SW480 (cell line): ENCODE measurements at regions not wholly inside any gene's neighbourhood (a gene's known extent, or its start where the extent isn't known, plus 50 kb on each side); places are given as distances from the start of the nearest gene placed in this dataset.
"Not testable (repeated sequence)": the region's sequence is repeated elsewhere in the genome, so short reads cannot be mapped to it uniquely, and the experiment has no call there.

Experiments
- DNase-seq: peaks from one replicate; pipeline ENCODE4 v3.0.0-alpha.2; 2016; ENCODE audit warnings: low spot score

DNA sequence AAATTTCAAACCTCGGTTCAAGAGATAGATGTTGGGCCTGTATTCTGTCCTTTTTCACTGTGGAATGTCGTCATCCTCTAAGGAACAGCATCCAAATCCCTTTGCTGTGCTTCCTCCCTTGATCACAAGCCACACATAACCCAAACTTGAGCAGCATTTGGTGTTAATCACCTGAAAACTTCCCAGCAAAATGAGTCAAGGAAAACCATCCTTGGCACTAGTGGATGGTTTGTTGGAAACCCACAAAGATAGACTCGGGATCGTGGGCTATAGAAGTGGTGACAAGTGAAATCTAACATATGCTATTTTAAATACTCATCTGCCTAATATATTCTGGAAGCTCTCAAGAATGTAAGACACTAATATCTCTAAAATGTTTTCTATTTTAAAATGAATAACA is 459.1 kb downstream of the SETD4 start:
- no peak for DNase-seq

DNA sequence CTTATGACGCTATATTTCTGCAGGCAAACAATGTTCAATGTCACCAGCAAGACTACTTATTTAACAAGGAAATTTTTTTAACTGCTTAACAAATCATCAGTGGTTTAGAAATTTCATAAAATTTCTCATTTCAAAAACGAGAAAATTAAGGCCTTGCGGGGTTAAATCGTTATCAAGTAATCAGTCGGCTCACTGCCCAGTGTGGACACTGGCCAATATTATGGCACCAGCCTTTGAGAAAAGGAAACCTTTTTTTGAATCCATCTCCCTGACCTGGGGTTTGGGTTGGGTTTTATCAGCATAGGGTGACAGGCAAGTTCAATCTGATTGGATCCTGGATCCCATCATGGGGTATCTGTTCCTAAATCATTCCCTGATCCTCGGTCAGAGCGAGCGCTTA is 461.2 kb downstream of the SETD4 start:
- DNase-seq, result no peak

DNA sequence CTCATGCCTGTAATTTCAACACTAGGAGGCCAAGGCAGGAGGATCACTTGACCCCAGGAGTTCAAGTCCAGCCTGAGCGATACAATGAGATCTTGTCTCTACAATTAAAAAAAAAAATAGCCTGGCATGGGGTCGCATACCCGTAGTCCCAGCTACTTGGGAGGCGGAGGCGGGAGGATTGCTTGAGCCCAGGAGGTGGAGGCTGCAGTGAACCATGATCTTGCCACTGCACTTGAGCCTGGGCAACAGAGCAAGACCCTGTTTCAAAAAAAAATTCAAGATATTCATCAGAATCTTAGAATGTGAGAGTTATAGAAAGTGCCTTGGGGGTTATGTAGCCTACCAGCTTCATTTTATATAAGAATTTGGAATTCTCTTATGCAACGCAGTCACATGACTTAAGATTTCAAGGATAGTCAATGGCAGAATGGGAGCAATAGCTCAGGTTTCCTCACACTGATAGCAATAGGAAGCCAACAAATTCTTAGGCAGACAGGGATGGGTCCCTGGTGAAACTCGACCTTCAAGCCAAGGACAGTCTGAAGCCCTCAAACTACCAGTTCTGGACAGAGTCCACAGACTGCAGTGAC is 462.5 kb downstream of the SETD4 start:
- DNase-seq, result no peak

DNA sequence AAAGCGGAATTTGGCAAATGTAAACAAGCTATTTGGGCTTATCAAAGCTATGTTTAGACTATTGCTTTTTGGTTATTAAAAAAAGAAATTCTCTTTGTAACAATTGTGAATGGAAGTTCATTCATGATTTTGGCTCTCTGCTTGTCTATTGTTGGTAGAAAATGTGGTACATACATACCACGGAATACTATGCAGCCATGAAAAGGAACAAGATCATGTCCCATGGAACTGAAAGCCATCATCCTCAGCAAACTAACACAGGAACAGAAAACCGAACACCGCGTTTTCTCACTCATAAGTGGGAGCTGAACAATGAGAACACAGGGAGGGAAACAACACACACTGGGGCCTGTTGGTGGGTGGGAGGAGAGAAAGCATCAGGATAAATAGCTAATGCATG is 465.4 kb downstream of the SETD4 start:
- no peak for DNase-seq

DNA sequence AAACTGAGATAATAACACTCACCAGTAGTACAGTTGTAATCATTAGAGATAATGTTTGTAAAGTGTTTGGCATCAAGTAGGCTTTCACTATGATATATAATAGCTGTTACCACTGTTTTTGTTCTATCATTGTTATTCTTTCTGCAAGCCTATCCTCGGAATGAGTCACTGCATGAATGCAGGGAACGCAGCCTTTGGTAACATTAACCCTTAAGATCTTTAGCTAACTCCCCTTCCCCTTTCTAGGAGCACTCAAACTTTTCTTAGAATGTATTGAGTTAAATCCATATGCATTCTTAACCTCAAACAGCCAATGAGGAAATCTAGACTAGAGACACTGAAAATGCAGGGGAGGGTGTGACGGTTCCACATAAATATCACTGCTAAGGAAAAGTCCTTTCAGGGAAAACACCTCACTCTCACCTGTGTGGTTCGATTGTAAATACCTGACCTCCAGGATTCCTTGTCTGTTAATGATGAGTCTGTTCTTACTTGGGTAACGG is 467.3 kb downstream of the SETD4 start:
- no peak for DNase-seq

DNA sequence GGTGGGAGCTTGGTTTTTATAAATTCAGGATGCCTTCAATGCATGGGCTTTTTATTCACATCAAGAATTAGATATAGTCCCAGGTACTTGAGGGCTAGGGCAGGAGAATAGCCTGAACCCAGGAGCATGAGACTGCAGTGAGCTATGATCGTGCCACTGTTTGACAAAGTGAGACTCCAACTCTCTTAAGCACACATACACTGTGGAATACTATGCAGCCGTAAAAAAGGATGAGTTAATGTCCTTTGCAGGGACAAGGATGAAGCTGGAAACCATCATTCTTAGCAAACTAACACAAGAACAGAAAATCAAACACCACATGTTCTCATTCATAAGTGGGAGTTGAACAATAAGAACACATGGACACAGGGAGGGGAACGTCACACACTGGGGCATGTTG is 470.0 kb downstream of the SETD4 start:
- not testable (repeated sequence) for DNase-seq

DNA sequence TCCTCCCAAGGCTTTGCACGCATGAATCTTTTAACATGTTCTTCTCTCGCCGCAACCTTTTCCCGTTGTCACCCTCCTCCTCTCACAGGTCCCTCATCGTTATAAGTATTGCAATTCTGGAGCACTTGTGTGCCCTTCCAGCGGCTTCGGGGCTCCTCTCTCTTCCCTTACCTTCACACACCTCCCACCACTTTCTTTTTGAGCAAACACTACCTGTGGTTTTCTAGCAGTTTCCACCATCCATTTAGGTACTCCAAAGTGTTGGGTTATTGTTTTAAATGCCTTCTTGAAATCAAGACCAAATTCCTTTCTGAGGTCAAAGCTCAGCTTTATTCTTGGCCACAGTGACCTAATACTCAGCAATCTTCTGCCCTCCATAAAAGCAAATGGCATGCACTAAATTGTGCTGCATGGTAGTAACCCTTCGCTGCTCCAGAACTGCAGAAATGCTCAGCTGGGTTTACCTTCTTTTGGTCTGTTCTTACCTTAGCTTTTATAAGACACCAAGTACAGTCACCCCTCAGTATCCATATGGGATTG is 472.4 kb downstream of the SETD4 start:
- DNase-seq, result no peak

DNA sequence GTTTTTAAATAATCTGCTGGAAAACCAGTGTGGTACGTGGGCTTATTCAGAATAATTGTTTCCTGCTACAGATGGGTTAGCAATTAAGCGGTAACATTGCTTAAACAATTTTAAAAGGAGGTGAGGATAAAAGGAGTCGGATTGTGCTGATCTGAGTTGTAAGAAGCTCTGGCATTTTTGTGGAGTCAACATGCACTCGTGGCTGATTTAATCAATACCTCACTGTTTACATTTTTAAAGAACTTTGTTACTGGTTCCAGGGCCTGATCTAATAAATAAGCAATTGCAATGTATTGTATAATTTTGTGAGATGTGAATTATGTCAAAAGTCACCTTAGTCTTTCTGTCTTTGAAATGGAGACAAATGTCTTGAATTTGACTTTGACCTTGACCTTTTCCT is 474.0 kb downstream of the SETD4 start:
- DNase-seq, result no peak

DNA sequence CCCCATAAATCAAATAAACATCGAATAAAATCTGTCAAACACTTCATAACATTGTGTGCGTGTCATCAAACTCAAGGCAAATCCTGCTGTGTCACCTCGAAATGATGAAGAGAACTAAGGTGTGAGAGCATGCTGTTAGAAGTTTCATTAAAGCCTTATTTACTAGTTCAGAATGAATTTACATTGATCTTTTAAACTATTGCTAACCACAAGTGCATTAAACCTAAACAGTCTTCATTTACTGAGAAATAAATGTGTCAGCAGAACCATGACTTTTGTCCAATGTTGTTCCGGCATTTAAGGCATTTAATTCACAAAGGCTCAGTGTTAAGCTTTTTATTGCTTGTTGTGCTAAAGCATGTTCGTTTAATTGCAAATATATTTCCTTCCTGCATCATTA is 474.4 kb downstream of the SETD4 start:
- no peak for DNase-seq

DNA sequence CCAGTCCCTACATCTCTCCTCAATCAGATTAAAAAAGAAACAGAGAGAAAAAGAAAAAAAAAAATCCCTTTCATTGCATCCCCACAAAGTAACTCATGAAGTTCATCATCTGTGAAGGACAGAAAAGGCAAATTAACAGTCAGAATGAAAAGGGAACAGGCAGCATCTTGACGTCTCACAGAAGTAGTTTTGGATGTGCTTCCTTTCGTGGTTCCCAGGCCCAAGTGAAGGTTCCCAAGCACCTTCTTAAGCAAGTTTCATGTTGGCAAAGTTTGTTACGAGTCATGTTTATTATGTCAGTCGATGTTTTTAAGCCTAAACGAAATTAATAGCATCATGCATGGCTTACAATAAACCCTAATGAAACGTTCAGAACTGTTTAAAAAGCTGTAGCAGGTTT is 475.2 kb downstream of the SETD4 start:
- DNase-seq, result no peak

DNA sequence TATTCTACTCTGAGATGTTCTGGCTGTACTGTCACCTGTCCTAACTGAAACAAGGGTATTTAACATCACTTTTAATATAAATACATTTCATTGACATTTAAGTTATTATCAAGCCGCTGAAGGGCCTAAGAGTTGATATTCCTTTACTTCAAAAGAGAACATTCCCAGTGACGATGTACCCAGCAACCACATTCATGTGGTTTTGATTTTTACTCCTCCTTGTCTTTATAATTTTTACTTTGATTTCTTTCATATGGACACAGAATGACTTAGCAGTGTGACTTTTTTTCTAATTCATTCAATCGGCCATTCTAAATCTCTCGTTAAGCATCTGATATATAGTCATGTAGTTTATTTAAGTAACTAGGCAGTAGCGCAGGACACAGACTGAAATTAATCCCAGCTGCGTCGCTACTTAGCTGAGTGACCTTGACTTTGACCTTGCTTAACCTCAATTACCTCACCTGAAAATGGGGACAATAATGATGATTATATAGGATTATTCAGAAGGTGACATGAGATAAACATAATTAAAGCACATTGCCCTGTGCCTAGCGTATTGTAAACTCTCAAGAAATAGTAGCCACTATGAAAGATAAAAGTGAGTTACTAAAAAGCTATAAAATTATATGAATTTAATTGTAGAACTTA is 476.6 kb downstream of the SETD4 start:
- no peak for DNase-seq

DNA sequence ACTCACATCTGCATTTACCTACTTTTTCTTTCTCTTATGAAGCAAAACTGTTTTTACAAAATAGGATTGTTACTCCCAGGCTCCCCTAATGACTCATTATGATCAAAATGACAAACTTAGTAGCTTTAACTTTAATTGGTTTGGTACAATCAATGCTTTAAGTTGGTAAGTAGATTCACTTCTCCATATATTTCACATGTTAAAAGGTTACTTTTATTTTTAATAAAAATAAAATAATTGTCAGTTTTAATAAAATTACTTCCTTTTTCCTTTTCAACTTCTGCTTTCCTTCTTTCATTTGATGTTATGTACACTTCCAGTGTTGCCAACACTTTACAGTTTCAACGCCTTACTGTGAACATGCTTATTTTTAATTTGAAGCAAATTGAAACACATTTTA is 477.6 kb downstream of the SETD4 start:
- DNase-seq, result no peak

DNA sequence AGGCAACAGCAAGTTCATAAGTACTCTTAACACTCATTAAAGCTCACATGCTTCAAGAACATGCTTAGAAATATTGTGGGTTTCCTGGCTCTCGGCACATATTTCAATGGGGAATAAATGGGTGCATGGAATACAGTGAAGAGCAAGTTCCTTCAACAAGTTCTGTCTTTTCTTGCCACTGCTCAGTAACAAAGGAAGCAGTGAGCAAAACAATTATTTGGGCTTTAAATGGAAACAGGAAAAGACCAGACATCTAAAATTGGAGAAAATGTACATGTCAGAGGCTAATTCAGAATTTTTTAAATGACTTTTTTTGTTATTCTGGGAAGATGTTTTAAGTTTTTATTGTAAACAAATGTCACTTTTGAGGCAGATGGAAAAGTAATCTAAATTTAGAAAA is 478.7 kb downstream of the SETD4 start:
- DNase-seq, result no peak

DNA sequence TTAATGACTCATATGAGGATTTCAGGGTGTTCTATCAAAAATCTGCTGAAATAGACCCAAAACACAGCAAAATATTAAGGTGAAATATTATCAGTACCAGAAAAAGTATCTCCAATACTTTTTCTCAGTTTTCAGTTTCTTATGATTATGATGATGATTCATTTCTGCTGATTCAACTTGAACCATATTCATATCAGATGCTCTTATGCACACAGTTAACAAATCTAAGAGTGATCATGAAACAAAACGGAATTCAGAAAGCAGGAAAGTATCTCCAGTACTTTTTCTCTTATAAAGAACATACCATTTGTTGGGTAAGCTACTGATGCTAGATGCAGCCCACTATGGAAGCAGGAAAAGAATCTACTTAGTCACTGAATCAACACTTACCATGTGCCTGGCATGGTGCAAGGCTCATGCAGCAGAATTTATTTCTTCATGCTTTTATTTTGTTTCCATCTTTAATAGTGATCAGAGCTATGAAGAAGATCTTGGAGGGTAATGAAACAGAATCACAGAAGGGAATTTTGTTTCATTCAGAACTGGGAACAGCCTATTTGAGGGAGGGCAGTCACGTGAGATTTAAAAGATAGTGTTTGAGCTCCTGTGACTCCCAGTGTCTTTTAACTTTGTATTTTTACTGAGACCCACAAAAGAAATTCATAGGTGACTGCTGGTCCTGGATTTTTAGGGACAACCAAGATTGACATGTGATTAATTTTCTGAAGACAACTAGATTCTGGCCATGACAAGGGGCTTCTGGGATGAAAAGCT is 480.6 kb downstream of the SETD4 start:
- DNase-seq, result no peak

DNA sequence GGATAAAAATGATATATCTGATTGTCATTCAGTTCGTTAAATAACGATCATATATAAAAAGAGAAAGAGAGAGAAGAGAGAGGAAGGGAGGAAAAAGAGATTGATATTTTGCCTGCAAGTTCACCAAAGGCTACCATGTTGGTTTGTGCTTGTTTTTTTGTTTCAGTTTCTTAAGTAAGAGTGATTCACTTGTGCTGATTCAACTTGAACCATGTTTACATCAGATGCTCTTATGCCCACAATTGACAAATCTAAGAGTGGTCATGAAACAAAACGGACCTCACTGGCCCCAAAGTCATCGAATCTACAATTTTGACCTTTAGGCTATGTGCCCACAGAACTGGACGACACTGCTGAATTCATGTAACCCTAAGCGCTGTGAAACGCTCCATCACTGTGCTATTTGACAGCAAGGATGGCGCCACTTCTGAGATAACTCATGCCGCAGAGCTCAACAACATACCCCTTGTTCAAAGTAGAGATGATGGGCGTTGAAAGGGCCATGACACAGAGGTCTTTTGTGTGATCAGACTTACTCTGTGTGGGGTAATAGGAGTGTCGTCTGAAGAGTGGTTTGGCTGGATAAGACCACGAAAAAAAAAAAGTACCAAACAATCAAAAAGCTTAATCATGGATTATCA is 481.4 kb downstream of the SETD4 start:
- no peak for DNase-seq

DNA sequence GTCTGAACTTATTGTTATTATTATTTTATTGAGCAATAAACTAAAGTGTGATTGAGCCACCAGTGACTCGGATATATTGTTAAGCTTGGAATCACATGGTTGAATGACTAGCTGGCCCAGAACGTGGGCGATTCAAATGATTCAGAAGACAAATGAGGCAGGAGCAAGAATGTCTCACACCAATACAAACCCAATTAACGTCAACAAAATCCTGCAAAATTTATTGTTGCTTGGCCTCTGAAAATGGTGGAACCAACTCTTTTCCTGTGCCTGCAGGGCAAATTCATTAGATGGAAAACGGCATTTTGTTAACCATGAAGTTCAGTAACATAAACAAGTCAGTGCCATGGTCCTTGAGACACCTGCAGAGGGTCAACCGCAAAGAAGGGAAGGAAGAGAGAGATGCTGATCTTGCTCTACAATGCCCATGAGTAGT is 482.0 kb downstream of the SETD4 start:
- DNase-seq, result no peak

DNA sequence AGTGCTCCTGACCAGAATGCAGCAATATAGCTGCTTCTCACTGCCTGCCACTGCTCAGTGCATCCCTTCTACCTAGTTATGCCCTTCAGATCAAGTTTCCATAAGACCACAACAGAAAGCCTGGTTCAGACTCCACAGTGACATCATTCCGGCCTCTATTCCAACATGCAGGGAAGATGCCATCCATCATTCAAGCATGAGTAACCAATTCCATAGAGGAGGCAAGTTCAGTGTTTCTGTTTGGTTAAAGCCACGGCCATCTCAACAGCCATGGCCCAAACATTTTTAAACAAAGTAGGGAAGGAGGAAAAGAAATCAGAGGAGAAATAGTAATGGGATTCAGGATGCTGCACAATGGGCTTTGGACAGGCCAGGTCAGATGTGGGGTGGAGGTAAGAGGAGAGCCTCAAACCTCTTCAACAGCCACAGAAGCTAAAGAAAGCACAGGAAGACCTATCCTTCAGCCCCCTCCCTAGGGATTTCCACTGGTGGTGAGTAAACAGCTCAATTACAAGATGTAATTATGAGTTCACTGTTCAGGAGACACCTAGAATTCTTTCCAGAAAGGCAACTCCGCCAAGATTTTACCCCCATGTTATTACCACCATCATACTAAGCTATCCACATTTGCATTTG is 484.9 kb downstream of the SETD4 start:
- peak; percentile 12 for DNase-seq

DNA sequence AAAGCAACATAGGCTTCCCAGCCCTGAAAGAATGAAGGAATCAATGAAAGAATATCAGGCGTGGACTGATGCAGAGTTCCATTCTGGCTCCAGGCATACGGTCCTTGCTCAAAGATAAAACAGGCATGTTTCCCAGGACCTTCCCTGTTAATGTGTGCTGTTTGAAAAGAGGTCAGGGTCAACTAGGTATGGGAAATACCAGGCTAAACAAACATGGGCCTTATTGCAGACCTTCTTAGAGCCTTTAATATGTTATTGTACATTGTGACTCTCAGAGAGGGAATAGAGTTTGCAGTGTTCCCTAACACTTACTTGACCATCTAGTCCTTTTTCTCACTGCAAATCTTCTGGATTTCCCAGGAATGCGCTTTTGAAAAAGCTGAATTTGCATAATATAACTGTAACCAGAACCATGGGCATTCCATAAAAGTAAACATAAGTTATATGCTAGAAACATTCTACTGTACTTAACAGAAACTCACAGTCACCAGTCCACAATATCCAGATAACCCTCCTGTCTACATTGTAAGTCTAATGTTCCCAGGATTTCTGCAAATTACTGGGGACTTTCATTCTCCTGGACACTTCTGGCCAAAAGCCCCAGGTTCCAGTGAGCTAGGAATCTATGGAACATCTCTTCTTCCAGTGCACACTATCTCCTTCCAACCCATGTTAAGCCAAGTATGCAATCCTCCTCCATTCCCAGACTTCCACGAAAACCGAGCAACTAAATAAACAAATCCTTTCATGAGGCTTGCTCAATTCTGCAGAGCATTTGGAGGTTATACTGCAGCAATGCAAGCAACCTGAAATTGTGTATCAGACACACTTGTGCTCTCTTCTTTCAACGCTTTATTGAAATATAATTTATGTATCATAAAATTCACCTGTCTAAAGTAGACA is 486.6 kb downstream of the SETD4 start:
- no peak for DNase-seq

DNA sequence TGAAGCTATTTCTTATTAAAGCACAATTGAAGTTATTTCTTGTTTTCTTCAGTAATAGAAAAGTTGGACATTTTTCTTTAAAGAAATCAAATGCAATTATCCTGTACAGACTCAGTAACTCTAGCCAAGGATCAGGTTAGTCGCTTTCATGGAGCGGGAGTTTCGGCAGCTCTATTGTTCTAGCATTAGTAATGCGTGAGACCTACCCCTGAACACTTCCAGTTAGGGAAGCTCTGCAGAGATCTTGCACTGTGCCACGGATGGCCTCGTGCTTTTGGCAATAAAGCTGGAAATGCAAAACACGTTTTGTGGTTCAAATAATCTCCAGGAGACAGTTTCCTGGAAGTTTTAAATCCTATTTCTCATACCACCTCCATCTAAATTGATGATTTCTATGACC is 488.4 kb downstream of the SETD4 start:
- no peak for DNase-seq

DNA sequence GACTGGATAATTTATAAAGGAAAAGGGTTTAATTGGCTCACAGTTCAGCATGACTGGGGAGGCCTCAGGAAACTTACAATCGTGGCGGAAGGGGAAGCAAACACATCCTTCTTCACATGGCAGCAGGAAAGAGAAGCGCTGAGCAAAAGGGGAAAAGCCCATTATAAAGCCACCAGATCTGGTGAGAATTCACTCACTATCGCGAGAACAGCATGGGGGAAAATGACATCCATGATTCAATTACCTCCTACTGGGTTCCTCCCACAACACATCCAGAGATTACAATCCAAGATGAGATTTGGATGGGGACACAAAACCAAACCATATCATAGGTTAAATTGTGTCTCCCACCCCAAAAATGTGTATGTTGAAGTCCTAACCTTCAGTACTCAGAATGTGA is 491.7 kb downstream of the SETD4 start:
- no peak for DNase-seq

DNA sequence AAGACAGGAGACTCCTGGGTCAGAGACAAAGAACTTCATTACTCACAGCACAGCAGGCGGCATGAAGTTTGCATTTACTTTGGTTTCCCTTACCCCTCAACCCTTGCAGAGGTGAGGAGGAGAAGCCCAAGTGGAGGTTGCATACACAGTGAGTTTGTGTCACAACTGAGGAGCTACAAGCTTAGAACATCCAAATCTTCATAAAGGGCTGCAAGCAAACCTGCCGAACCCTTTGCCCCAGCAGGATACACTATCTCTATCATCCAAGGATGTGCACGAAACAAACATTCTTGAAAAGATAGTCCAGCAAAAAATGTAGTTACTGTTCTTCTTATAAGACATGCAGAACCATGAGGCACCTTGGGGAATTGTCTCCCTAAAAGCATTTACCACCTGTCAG is 493.5 kb downstream of the SETD4 start:
- no peak for DNase-seq
